Stimulated activated naive B cell treated with anti-CD40 and anti-IgM and Interleukin-4, amounts not matched to agents 10 μg/mL and 1 μg/mL and 100 μg/mL, for 72 hours (primary cell): ENCODE measurements at regions not wholly inside any gene's neighbourhood (a gene's known extent, or its start where the extent isn't known, plus 50 kb on each side); places are given as distances from the start of the nearest gene placed in this dataset.

Experiments
- ATAC-seq, 2 donors: fragments of 150-1000 bp; cut with Tn5 transposase; replicated peaks; 2 replicates each; pipeline ENCODE4 v1.10.0; 2021; ENCODE audit warnings: moderate library complexity in 1 of 2
- DNase-seq: peaks from one replicate; pipeline ENCODE4 v3.0.0; 2021
- H3K27ac Mint-ChIP-seq: one replicate; pipeline ENCODE4 v1.8.0; 2022; ENCODE audit warnings: mild to moderate bottlenecking, mixed read lengths
- H3K27me3 Mint-ChIP-seq, 2 donors: one replicate each; pipeline ENCODE4 v1.8.0; 2022; ENCODE audit warnings: mixed read lengths in 2 of 2
- H3K36me3 Mint-ChIP-seq, 2 donors: one replicate each; pipeline ENCODE4 v1.8.0; 2022; ENCODE audit warnings: mixed read lengths in 2 of 2, mild to moderate bottlenecking in 1 of 2
- H3K4me1 Mint-ChIP-seq, 2 donors: one replicate each; pipeline ENCODE4 v1.8.0; 2022; ENCODE audit warnings: mixed read lengths in 2 of 2, mild to moderate bottlenecking in 1 of 2
- H3K4me3 Mint-ChIP-seq, 2 donors: one replicate each; pipeline ENCODE4 v1.8.0; 2022; ENCODE audit warnings: mild to moderate bottlenecking in 2 of 2, mixed read lengths in 2 of 2, moderate library complexity in 1 of 2
- H3K9me3 Mint-ChIP-seq, 2 donors: one replicate each; pipeline ENCODE4 v1.8.0; 2022; ENCODE audit warnings: mixed read lengths in 2 of 2, mild to moderate bottlenecking in 1 of 2

GRCh38 chr1:81220614-81221071 is 580.1 kb upstream of the ADGRL2 start:
- H3K36me3 Mint-ChIP-seq, result no peaks in the 10 kb centered on the region
- no peak for DNase-seq
- no peak overlapping the region for H3K4me3 Mint-ChIP-seq
- H3K9me3 Mint-ChIP-seq, result peaks cover 3 to 4% of the 10 kb centered on the region in 2 donors
- no peaks in the 10 kb centered on the region for H3K4me1 Mint-ChIP-seq
- no peak for ATAC-seq
- H3K27ac Mint-ChIP-seq, result no peak overlapping the region
- no peaks in the 10 kb centered on the region for H3K27me3 Mint-ChIP-seq

- no peak for DNase-seq
- H3K27me3 Mint-ChIP-seq, result no peaks in the 10 kb centered on the region
- no peaks in the 10 kb centered on the region for H3K36me3 Mint-ChIP-seq
- no peaks in the 10 kb centered on the region for H3K4me1 Mint-ChIP-seq
- H3K9me3 Mint-ChIP-seq, result peaks cover 3 to 4% of the 10 kb centered on the region in 2 donors
- no peak overlapping the region for H3K27ac Mint-ChIP-seq
- no peak for ATAC-seq
- no peak overlapping the region for H3K4me3 Mint-ChIP-seq
These were observed 583.7 kb upstream of the ADGRL2 start for GRCh38 chr1:81217058-81217457.

GRCh38 chr1:81213279-81213678 is 587.5 kb upstream of the ADGRL2 start:
- Mint-ChIP-seq H3K36me3 (no peaks in the 10 kb centered on the region), H3K4me3 (no peak overlapping the region), H3K27me3 (no peaks in the 10 kb centered on the region), H3K4me1 (no peaks in the 10 kb centered on the region), H3K9me3 (no peaks in the 10 kb centered on the region), H3K27ac (no peak overlapping the region)
- DNase-seq (no peak), ATAC-seq (no peak)

- Mint-ChIP-seq H3K4me1 (no peaks in the 10 kb centered on the region), H3K36me3 (no peaks in the 10 kb centered on the region), H3K9me3 (no peaks in the 10 kb centered on the region), H3K27me3 (no peaks in the 10 kb centered on the region), H3K27ac (no peak overlapping the region), H3K4me3 (no peak overlapping the region)
- DNase-seq (no peak), ATAC-seq (no peak)
These were observed 591.3 kb upstream of the ADGRL2 start for GRCh38 chr1:81209461-81209860.

- no peaks in the 10 kb centered on the region for H3K36me3 Mint-ChIP-seq
- no peaks in the 10 kb centered on the region for H3K9me3 Mint-ChIP-seq
- no peaks in the 10 kb centered on the region for H3K27me3 Mint-ChIP-seq
- no peaks in the 10 kb centered on the region for H3K4me1 Mint-ChIP-seq
- no peak overlapping the region for H3K4me3 Mint-ChIP-seq
- ATAC-seq (no peak), DNase-seq (no peak)
- H3K27ac Mint-ChIP-seq, result no peak overlapping the region
These were observed 592.3 kb upstream of the ADGRL2 start for GRCh38 chr1:81208441-81208840.

GRCh38 chr1:81205956-81206355 is 594.8 kb upstream of the ADGRL2 start:
- Mint-ChIP-seq H3K36me3 (no peaks in the 10 kb centered on the region), H3K9me3 (no peaks in the 10 kb centered on the region), H3K27ac (no peak overlapping the region), H3K4me3 (no peak overlapping the region), H3K27me3 (no peaks in the 10 kb centered on the region), H3K4me1 (no peaks in the 10 kb centered on the region)
- no peak for DNase-seq
- no peak for ATAC-seq

- Mint-ChIP-seq H3K27ac (no peak overlapping the region), H3K36me3 (no peaks in the 10 kb centered on the region), H3K27me3 (no peaks in the 10 kb centered on the region), H3K4me1 (no peaks in the 10 kb centered on the region), H3K9me3 (peaks cover 0 to 2% of the 10 kb centered on the region in 2 donors), H3K4me3 (no peak overlapping the region)
- ATAC-seq (no peak), DNase-seq (no peak)
These were observed 599.0 kb upstream of the ADGRL2 start for GRCh38 chr1:81201779-81202178.

- Mint-ChIP-seq H3K27ac (no peak overlapping the region), H3K9me3 (peaks cover 0 to 2% of the 10 kb centered on the region in 2 donors), H3K4me1 (no peaks in the 10 kb centered on the region), H3K27me3 (no peaks in the 10 kb centered on the region), H3K36me3 (no peaks in the 10 kb centered on the region), H3K4me3 (no peak overlapping the region)
- DNase-seq (no peak), ATAC-seq (no peak)
These were observed 603.1 kb upstream of the ADGRL2 start for GRCh38 chr1:81197591-81197990.

- H3K36me3 Mint-ChIP-seq, result no peaks in the 10 kb centered on the region
- DNase-seq (no peak), ATAC-seq (no peak)
- peaks cover 0 to 1% of the 10 kb centered on the region in 2 donors for H3K9me3 Mint-ChIP-seq
- no peaks in the 10 kb centered on the region for H3K4me1 Mint-ChIP-seq
- H3K27me3 Mint-ChIP-seq, result no peaks in the 10 kb centered on the region
- H3K4me3 Mint-ChIP-seq, result no peak overlapping the region
- no peak overlapping the region for H3K27ac Mint-ChIP-seq
These were observed 607.8 kb upstream of the ADGRL2 start for GRCh38 chr1:81192647-81193642.

GRCh38 chr1:81190003-81190402 is 610.7 kb upstream of the ADGRL2 start:
- DNase-seq, result no peak
- Mint-ChIP-seq H3K27ac (no peak overlapping the region), H3K36me3 (no peaks in the 10 kb centered on the region), H3K27me3 (no peaks in the 10 kb centered on the region), H3K9me3 (peaks cover 0 to 1% of the 10 kb centered on the region in 2 donors), H3K4me3 (no peak overlapping the region), H3K4me1 (no peaks in the 10 kb centered on the region)
- no peak for ATAC-seq

GRCh38 chr1:81187635-81188034 is 613.1 kb upstream of the ADGRL2 start:
- Mint-ChIP-seq H3K4me1 (no peaks in the 10 kb centered on the region), H3K9me3 (peaks cover 0 to 1% of the 10 kb centered on the region in 2 donors), H3K36me3 (no peaks in the 10 kb centered on the region), H3K27ac (no peak overlapping the region), H3K4me3 (no peak overlapping the region), H3K27me3 (no peaks in the 10 kb centered on the region)
- ATAC-seq (no peak), DNase-seq (no peak)

GRCh38 chr1:81186261-81186660 is 614.5 kb upstream of the ADGRL2 start:
- no peak overlapping the region for H3K4me3 Mint-ChIP-seq
- H3K9me3 Mint-ChIP-seq, result peaks cover 0 to 1% of the 10 kb centered on the region in 2 donors
- no peak overlapping the region for H3K27ac Mint-ChIP-seq
- ATAC-seq, result no peak
- no peaks in the 10 kb centered on the region for H3K27me3 Mint-ChIP-seq
- H3K36me3 Mint-ChIP-seq, result no peaks in the 10 kb centered on the region
- no peak for DNase-seq
- H3K4me1 Mint-ChIP-seq, result no peaks in the 10 kb centered on the region

- Mint-ChIP-seq H3K4me3 (no peak overlapping the region), H3K9me3 (no peaks in the 10 kb centered on the region), H3K36me3 (no peaks in the 10 kb centered on the region), H3K27ac (no peak overlapping the region), H3K4me1 (no peaks in the 10 kb centered on the region), H3K27me3 (no peaks in the 10 kb centered on the region)
- no peak for ATAC-seq
- DNase-seq, result no peak
These were observed 617.2 kb upstream of the ADGRL2 start for GRCh38 chr1:81183553-81183952.

GRCh38 chr1:81183051-81183450 is 617.7 kb upstream of the ADGRL2 start:
- Mint-ChIP-seq H3K27ac (no peak overlapping the region), H3K9me3 (no peaks in the 10 kb centered on the region), H3K4me3 (no peak overlapping the region), H3K4me1 (no peaks in the 10 kb centered on the region), H3K36me3 (no peaks in the 10 kb centered on the region), H3K27me3 (no peaks in the 10 kb centered on the region)
- ATAC-seq (no peak), DNase-seq (no peak)

GRCh38 chr1:81179242-81179641 is 621.5 kb upstream of the ADGRL2 start:
- no peak for DNase-seq

More at GRCh38 chr1:81179242-81179641, 621.5 kb upstream of the ADGRL2 start:
- Mint-ChIP-seq H3K4me1 (no peaks in the 10 kb centered on the region), H3K9me3 (peaks cover 0 to 4% of the 10 kb centered on the region in 2 donors), H3K4me3 (no peak overlapping the region), H3K36me3 (no peaks in the 10 kb centered on the region), H3K27ac (no peak overlapping the region), H3K27me3 (no peaks in the 10 kb centered on the region)
- no peak for ATAC-seq
